AG10803 (cell line): ENCODE measurements at regions not wholly inside any gene's neighbourhood (a gene's known extent, or its start where the extent isn't known, plus 50 kb on each side); places are given as distances from the start of the nearest gene placed in this dataset.

Experiments used
- DNase-seq: peaks from one replicate; pipeline ENCODE4 v3.0.0; 2010; ENCODE audit warnings: low read depth
- H3K4me3 ChIP-seq: 2 replicates; pipeline ENCODE4 v1.5.1; 2011; ENCODE audit warnings: mild to moderate bottlenecking, low read length, control low read depth
- CTCF ChIP-seq: conservative IDR thresholded peaks from 2 replicates; pipeline ENCODE4 v1.5.1; 2011; ENCODE audit warnings: mild to moderate bottlenecking, low read length, control low read depth, inconsistent platforms

GRCh38 chr2:57562495-57562894, 484.1 kb upstream of the VRK2 start:
- TF ChIP-seq CTCF: no peak
- DNase-seq: no peak
- no peak overlapping the region for H3K4me3 ChIP-seq

GRCh38 chr2:57563015-57563414, 483.6 kb upstream of the VRK2 start:
- H3K4me3 ChIP-seq: no peak overlapping the region
- no peak for TF ChIP-seq CTCF
- DNase-seq: no peak

- TF ChIP-seq CTCF: no peak
- no peak overlapping the region for H3K4me3 ChIP-seq
- no peak for DNase-seq
Measured at GRCh38 chr2:57567245-57567644, 479.4 kb upstream of the VRK2 start.

- no peak for DNase-seq
Measured at GRCh38 chr2:57569396-57569795, 477.2 kb upstream of the VRK2 start.

GRCh38 chr2:57570961-57571360, 475.6 kb upstream of the VRK2 start:
- H3K4me3 ChIP-seq: no peak overlapping the region
- TF ChIP-seq CTCF: no peak
- no peak for DNase-seq

More at GRCh38 chr2:57569396-57569795, 477.2 kb upstream of the VRK2 start:
- TF ChIP-seq CTCF: no peak
- H3K4me3 ChIP-seq: no peak overlapping the region

- no peak for TF ChIP-seq CTCF
- H3K4me3 ChIP-seq: no peak overlapping the region
- DNase-seq: no peak
Measured at GRCh38 chr2:57575700-57576268, 470.8 kb upstream of the VRK2 start.

GRCh38 chr2:57576983-57577382, 469.6 kb upstream of the VRK2 start:
- H3K4me3 ChIP-seq: no peak overlapping the region
- DNase-seq: no peak
- TF ChIP-seq CTCF: no peak
